ENCODE measurements at regions not wholly inside any gene's neighbourhood (a gene's known extent, or its start where the extent isn't known, plus 50 kb on each side); places are given as distances from the start of the nearest gene placed in this dataset.

DNA sequence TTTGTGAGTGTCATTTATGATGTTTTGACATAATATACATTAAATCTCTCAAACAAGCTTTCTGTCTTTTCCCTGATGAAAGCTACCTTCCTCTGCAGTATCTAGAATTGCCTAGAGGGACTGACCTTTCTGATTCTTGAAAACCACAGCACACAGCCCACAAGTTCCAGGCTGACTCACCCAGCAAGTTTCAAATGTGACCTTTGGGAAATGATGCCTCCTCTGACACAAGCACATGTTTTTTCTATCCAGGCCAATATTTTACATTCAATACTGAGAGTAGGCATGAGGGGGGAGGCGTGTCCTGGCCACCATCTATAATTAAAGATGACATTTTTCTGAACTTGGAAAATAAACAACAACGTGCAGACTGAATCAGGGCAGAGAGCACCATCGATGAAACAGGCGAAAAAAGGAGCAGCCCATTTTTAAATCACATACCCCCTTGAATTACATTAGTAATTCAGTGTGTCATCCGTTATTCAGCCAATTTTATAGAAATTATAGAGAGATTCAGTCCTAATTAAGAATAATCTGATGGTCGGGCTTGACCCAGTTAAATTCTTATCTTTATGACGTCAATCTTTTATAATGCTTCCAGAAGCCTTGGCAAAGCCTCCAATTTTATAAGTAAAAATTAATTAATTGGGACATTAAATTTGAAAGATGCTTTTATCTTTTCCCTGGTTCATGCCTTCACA is 292.6 kb upstream of the CDH11 start:
- TF ChIP-seq CREB1 (IDR thresholded peaks at IDR 0.05; ENCODE audit: low read depth) (no peak), TAF1 (IDR thresholded peaks at IDR 0.05; ENCODE audit: low read depth) (no peak), RAD21 (IDR thresholded peaks at IDR 0.05; ENCODE audit: low read depth) (no peak), REST (IDR thresholded peaks at IDR 0.05; ENCODE audit: low read depth) (no peak), TEAD4 (IDR thresholded peaks at IDR 0.05) (no peak), EP300 (IDR thresholded peaks at IDR 0.05; ENCODE audit: borderline replicate concordance) (no peak), YY1 (IDR thresholded peaks at IDR 0.05; ENCODE audit: low read depth) (no peak), FOXM1 (IDR thresholded peaks at IDR 0.05; ENCODE audit: borderline replicate concordance, low read depth) (no peak), ZBTB7A (IDR thresholded peaks at IDR 0.05; ENCODE audit: low read depth) (no peak), NFIC (IDR thresholded peaks at IDR 0.05) (no peak), MAX (IDR thresholded peaks at IDR 0.05) (no peak), CEBPB (IDR thresholded peaks at IDR 0.05) (no peak), TCF12 (IDR thresholded peaks at IDR 0.05; ENCODE audit: low read depth) (no peak), USF1 (IDR thresholded peaks at IDR 0.05) (no peak), EGR1 (IDR thresholded peaks at IDR 0.05) (no peak)

DNA sequence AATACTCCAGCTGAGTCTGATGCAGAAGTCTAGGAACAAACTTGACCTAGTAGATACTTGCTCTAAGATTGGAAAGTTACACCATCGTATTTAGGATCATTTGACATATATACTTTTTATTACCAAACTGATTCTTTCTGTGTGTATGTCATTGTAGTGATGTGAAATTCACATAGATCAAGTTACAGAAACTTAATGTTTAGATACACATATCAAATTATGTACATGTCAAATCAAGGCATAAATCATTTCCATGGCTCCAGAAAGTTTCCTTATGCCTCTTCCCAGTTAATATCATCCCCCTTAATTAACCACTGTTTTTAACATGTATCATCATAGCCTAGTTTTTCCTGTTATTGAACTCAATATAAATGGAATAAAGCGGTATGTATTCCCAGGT is 292.0 kb upstream of the CDH11 start:
- TF ChIP-seq FOXM1 (IDR thresholded peaks at IDR 0.05; ENCODE audit: borderline replicate concordance, low read depth) (no peak), TEAD4 (IDR thresholded peaks at IDR 0.05) (no peak), USF1 (IDR thresholded peaks at IDR 0.05) (no peak), ZBTB7A (IDR thresholded peaks at IDR 0.05; ENCODE audit: low read depth) (no peak), YY1 (IDR thresholded peaks at IDR 0.05; ENCODE audit: low read depth) (no peak), MAX (IDR thresholded peaks at IDR 0.05) (no peak), EGR1 (IDR thresholded peaks at IDR 0.05) (no peak), NFIC (IDR thresholded peaks at IDR 0.05) (no peak), RAD21 (IDR thresholded peaks at IDR 0.05; ENCODE audit: low read depth) (no peak), TCF12 (IDR thresholded peaks at IDR 0.05; ENCODE audit: low read depth) (no peak), REST (IDR thresholded peaks at IDR 0.05; ENCODE audit: low read depth) (no peak), CREB1 (IDR thresholded peaks at IDR 0.05; ENCODE audit: low read depth) (no peak), EP300 (IDR thresholded peaks at IDR 0.05; ENCODE audit: borderline replicate concordance) (no peak), CEBPB (IDR thresholded peaks at IDR 0.05) (no peak), TAF1 (IDR thresholded peaks at IDR 0.05; ENCODE audit: low read depth) (no peak)

DNA sequence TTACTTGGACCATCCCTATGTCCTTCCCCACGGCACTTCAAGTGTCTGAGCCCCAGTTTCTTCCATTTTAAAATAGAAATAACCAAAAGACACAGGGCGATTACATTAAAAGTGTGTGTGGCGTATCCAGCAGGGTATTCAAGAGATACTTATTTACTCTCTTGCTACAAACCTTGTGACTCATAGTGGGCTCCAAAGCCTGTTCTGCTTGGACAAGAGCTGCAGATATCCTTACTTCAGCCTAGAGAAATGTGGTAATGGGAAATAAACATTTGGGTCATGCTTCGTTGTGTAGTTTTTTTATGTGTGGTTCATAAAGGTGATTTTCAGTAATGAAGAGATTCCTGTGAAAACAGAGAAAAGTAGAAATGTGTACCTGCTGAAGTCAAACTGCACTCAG is 288.9 kb upstream of the CDH11 start:
- TF ChIP-seq FOXM1 (IDR thresholded peaks at IDR 0.05; ENCODE audit: borderline replicate concordance, low read depth) (no peak), EGR1 (IDR thresholded peaks at IDR 0.05) (no peak), NFIC (IDR thresholded peaks at IDR 0.05) (no peak), YY1 (IDR thresholded peaks at IDR 0.05; ENCODE audit: low read depth) (no peak), TEAD4 (IDR thresholded peaks at IDR 0.05) (no peak), USF1 (IDR thresholded peaks at IDR 0.05) (no peak)

DNA sequence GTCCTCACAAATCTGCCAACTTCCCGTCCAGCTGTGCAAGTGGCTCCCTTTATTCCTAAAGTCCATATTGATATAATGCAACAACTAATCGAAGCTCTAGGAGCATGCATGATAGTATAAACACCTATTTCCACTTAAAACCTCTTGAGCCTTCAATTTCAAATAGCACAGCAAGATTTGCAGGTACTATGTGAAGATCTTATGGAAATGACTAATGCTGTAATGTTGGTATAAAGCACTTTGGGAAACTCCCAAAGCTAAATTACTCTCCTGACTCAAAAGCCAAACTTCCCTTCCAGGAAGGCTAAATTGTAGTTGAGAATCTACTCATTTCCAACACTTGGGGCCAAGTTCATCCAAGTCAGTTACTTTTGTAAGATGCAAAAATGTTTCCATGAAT is 287.6 kb upstream of the CDH11 start:
- TF ChIP-seq FOXM1 (IDR thresholded peaks at IDR 0.05; ENCODE audit: borderline replicate concordance, low read depth), result no peak
- no peak for TF ChIP-seq NFIC (IDR thresholded peaks at IDR 0.05)
- TF ChIP-seq USF1 (IDR thresholded peaks at IDR 0.05), result no peak
- TF ChIP-seq CREB1 (IDR thresholded peaks at IDR 0.05; ENCODE audit: low read depth), result no peak
- no peak for TF ChIP-seq MAX (IDR thresholded peaks at IDR 0.05)
- TF ChIP-seq ZBTB7A (IDR thresholded peaks at IDR 0.05; ENCODE audit: low read depth), result no peak
- TF ChIP-seq RAD21 (IDR thresholded peaks at IDR 0.05; ENCODE audit: low read depth), result no peak
- no peak for TF ChIP-seq TAF1 (IDR thresholded peaks at IDR 0.05; ENCODE audit: low read depth)
- TF ChIP-seq EGR1 (IDR thresholded peaks at IDR 0.05), result no peak
- TF ChIP-seq EP300 (IDR thresholded peaks at IDR 0.05; ENCODE audit: borderline replicate concordance), result no peak
- no peak for TF ChIP-seq CEBPB (IDR thresholded peaks at IDR 0.05)
- TF ChIP-seq TEAD4 (IDR thresholded peaks at IDR 0.05), result no peak

Measured in Ishikawa (cell line).